ENCODE measurements at regions not wholly inside any gene's neighbourhood (a gene's known extent, or its start where the extent isn't known, plus 50 kb on each side); places are given as distances from the start of the nearest gene placed in this dataset.

DNA sequence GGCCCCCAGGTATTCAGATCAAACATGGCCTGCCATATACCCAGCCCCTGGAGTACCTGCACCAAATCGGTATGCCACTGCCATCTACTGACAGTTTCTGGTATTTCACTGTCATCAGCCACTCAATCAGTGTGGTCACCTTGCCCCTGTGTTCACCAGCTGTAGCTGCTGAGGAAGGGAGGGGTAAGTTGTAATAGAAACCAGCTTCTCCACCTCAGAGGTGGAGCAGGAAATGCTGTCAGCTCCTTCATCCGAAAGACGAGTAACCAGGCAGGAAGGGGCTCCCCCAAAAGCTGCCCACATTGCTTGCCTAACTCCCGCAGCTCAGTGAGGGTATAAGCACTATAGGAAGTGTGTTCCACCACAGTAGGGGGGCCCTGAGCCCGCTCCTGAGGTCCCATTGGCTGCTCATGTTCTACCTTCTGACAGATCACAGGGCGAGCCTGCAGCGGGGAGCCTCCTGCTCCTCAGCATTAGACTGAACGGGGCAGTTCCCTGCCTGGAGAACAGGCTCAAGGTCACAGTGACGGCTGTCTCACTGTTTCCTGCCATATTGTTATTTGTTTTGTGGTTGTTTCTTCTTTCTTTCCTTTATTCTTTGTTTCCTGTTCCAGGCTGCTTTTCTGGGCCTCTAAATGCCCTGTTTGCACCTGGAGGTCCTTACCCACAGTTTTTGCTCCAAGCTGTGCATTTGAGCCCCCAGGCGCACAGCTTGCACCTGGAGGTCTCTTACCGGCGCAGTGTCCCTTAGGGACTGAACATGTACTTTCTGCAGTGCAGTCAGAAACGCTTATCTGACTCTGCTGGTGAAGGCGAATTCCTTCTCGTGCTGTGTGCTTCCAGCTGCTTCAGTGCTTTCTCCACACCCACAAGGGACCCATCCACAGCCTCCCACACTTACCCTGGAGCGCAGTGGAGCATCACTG is 1638.3 kb downstream of the MRPL39 start:
- DNase-seq (ENCODE audit: low spot score) = no peak

GRCh38 chr21:23968008-23968407 is 1639.3 kb downstream of the MRPL39 start:
- Histone ChIP-seq H3K27me3 (ENCODE audit: control insufficient read depth in 4 of 4, insufficient read depth in 4 of 4, low read length in 3 of 4) (no peaks in the 10 kb centered on the region), H3K4me3 (ENCODE audit: low read depth in 1 of 3, low read length in 3 of 3) (no peak overlapping the region), H3K4me1 (ENCODE audit: control insufficient read depth in 4 of 4, insufficient read depth in 4 of 4, low read length in 3 of 4) (no peaks in the 10 kb centered on the region), H3K9me3 (ENCODE audit: control insufficient read depth in 4 of 4, low read length in 3 of 4) (no peaks in the 10 kb centered on the region), H3K36me3 (ENCODE audit: control insufficient read depth in 4 of 4, insufficient read depth in 3 of 4, low read depth in 1 of 4, low read length in 3 of 4) (no peaks in the 10 kb centered on the region), H3K9ac (ENCODE audit: low read depth in 1 of 2, low read length in 2 of 2) (no peak overlapping the region), H3K27ac (ENCODE audit: low read depth in 1 of 2, low read length in 2 of 2) (no peak overlapping the region)
- DNase-seq (ENCODE audit: low spot score) = no peak
- no peak for TF ChIP-seq NR2F2 (IDR thresholded peaks at IDR 0.05)
- TF ChIP-seq, protein P1, sequence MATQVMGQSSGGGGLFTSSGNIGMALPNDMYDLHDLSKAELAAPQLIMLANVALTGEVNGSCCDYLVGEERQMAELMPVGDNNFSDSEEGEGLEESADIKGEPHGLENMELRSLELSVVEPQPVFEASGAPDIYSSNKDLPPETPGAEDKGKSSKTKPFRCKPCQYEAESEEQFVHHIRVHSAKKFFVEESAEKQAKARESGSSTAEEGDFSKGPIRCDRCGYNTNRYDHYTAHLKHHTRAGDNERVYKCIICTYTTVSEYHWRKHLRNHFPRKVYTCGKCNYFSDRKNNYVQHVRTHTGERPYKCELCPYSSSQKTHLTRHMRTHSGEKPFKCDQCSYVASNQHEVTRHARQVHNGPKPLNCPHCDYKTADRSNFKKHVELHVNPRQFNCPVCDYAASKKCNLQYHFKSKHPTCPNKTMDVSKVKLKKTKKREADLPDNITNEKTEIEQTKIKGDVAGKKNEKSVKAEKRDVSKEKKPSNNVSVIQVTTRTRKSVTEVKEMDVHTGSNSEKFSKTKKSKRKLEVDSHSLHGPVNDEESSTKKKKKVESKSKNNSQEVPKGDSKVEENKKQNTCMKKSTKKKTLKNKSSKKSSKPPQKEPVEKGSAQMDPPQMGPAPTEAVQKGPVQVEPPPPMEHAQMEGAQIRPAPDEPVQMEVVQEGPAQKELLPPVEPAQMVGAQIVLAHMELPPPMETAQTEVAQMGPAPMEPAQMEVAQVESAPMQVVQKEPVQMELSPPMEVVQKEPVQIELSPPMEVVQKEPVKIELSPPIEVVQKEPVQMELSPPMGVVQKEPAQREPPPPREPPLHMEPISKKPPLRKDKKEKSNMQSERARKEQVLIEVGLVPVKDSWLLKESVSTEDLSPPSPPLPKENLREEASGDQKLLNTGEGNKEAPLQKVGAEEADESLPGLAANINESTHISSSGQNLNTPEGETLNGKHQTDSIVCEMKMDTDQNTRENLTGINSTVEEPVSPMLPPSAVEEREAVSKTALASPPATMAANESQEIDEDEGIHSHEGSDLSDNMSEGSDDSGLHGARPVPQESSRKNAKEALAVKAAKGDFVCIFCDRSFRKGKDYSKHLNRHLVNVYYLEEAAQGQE (IDR thresholded peaks at IDR 0.05) = no peak
- no peak for TF ChIP-seq JUND (IDR thresholded peaks at IDR 0.05)
- TF ChIP-seq FOXA1 (IDR thresholded peaks at IDR 0.05) = no peak
- no peak for TF ChIP-seq FOXA2 (IDR thresholded peaks at IDR 0.05)
- TF ChIP-seq TAF1 (conservative IDR thresholded peaks at IDR 0.05) = no peak
- TF ChIP-seq ATF3 (IDR thresholded peaks at IDR 0.05) = no peak
- no peak for TF ChIP-seq HNF4G (IDR thresholded peaks at IDR 0.05)
- no peak for TF ChIP-seq EGR1 (IDR thresholded peaks at IDR 0.05; ENCODE audit: low read depth in 2 of 2)
- TF ChIP-seq GABPA (IDR thresholded peaks at IDR 0.05 in 1 of 2, conservative IDR thresholded peaks at IDR 0.05 in 1 of 2) = no peak
- no peak for TF ChIP-seq SP1 (IDR thresholded peaks at IDR 0.05)
- WGBS = 39% methylated on average over 6 of the region's 6 CpGs

More for the DNA sequence above, 1638.3 kb downstream of the MRPL39 start:
- Histone ChIP-seq H3K4me1 (ENCODE audit: control insufficient read depth in 4 of 4, insufficient read depth in 4 of 4, low read length in 3 of 4) (no peaks in the 10 kb centered on the region), H3K4me3 (ENCODE audit: low read depth in 1 of 3, low read length in 3 of 3) (no peak overlapping the region), H3K36me3 (ENCODE audit: control insufficient read depth in 4 of 4, insufficient read depth in 3 of 4, low read depth in 1 of 4, low read length in 3 of 4) (no peaks in the 10 kb centered on the region), H3K9ac (ENCODE audit: low read depth in 1 of 2, low read length in 2 of 2) (no peak overlapping the region), H3K27me3 (ENCODE audit: control insufficient read depth in 4 of 4, insufficient read depth in 4 of 4, low read length in 3 of 4) (no peaks in the 10 kb centered on the region), H3K27ac (ENCODE audit: low read depth in 1 of 2, low read length in 2 of 2) (no peak overlapping the region), H3K9me3 (ENCODE audit: control insufficient read depth in 4 of 4, low read length in 3 of 4) (no peaks in the 10 kb centered on the region)
- TF ChIP-seq, protein P2, sequence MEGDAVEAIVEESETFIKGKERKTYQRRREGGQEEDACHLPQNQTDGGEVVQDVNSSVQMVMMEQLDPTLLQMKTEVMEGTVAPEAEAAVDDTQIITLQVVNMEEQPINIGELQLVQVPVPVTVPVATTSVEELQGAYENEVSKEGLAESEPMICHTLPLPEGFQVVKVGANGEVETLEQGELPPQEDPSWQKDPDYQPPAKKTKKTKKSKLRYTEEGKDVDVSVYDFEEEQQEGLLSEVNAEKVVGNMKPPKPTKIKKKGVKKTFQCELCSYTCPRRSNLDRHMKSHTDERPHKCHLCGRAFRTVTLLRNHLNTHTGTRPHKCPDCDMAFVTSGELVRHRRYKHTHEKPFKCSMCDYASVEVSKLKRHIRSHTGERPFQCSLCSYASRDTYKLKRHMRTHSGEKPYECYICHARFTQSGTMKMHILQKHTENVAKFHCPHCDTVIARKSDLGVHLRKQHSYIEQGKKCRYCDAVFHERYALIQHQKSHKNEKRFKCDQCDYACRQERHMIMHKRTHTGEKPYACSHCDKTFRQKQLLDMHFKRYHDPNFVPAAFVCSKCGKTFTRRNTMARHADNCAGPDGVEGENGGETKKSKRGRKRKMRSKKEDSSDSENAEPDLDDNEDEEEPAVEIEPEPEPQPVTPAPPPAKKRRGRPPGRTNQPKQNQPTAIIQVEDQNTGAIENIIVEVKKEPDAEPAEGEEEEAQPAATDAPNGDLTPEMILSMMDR (IDR thresholded peaks at IDR 0.05; ENCODE audit: low read depth, low read length, missing input control) = peak; percentile 56
- TF ChIP-seq, protein P3, sequence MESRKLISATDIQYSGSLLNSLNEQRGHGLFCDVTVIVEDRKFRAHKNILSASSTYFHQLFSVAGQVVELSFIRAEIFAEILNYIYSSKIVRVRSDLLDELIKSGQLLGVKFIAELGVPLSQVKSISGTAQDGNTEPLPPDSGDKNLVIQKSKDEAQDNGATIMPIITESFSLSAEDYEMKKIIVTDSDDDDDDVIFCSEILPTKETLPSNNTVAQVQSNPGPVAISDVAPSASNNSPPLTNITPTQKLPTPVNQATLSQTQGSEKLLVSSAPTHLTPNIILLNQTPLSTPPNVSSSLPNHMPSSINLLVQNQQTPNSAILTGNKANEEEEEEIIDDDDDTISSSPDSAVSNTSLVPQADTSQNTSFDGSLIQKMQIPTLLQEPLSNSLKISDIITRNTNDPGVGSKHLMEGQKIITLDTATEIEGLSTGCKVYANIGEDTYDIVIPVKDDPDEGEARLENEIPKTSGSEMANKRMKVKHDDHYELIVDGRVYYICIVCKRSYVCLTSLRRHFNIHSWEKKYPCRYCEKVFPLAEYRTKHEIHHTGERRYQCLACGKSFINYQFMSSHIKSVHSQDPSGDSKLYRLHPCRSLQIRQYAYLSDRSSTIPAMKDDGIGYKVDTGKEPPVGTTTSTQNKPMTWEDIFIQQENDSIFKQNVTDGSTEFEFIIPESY (IDR thresholded peaks at IDR 0.05) = no peak
- no peak for TF ChIP-seq ATF3 (IDR thresholded peaks at IDR 0.05)
- peak; percentile 73 to 74 for TF ChIP-seq RAD21 (IDR thresholded peaks at IDR 0.05)
- WGBS = 47% methylated on average over 16 of the region's 16 CpGs
